GM12865 (cell line): ENCODE measurements at regions not wholly inside any gene's neighbourhood (a gene's known extent, or its start where the extent isn't known, plus 50 kb on each side); places are given as distances from the start of the nearest gene placed in this dataset.
A peak's percentile ranks its signal among the peaks of the same experiment; 100 is the strongest.

ENCODE experiments used
- DNase-seq: peaks from one replicate; pipeline ENCODE4 v3.0.0; 2010; ENCODE audit warnings: low read depth
- H3K4me3 ChIP-seq: 2 replicates; pipeline ENCODE4 v1.5.1; 2011; ENCODE audit warnings: mild to moderate bottlenecking, low read depth, low read length, control low read depth
- CTCF ChIP-seq: IDR thresholded peaks from 2 replicates; pipeline ENCODE4 v1.5.1; 2011; ENCODE audit warnings: low read length, control low read depth, low read depth, inconsistent platforms; ENCODE audit not compliant: insufficient read depth; ENCODE audit errors: missing control alignments

GRCh38 chr6:71486461-71486860 is 197.8 kb downstream of the OGFRL1 start:
- H3K4me3 ChIP-seq, result no peak overlapping the region
- DNase-seq, result no peak
- no peak for TF ChIP-seq CTCF

- no peak for DNase-seq
- H3K4me3 ChIP-seq, result no peak overlapping the region
- no peak for TF ChIP-seq CTCF
These were observed 199.6 kb downstream of the OGFRL1 start for GRCh38 chr6:71488186-71488585.

GRCh38 chr6:71489736-71490135 is 201.1 kb downstream of the OGFRL1 start:
- no peak overlapping the region for H3K4me3 ChIP-seq
- TF ChIP-seq CTCF, result no peak
- no peak for DNase-seq

GRCh38 chr6:71490876-71491275 is 202.3 kb downstream of the OGFRL1 start:
- no peak for DNase-seq
- no peak for TF ChIP-seq CTCF

GRCh38 chr6:71491844-71492243 is 203.2 kb downstream of the OGFRL1 start:
- no peak for TF ChIP-seq CTCF
- H3K4me3 ChIP-seq, result no peak overlapping the region
- no peak for DNase-seq

More at GRCh38 chr6:71490876-71491275, 202.3 kb downstream of the OGFRL1 start:
- no peak overlapping the region for H3K4me3 ChIP-seq

GRCh38 chr6:71492668-71493067 is 204.1 kb downstream of the OGFRL1 start:
- no peak overlapping the region for H3K4me3 ChIP-seq
- no peak for TF ChIP-seq CTCF
- no peak for DNase-seq

GRCh38 chr6:71496018-71496721 is 207.6 kb downstream of the OGFRL1 start:
- DNase-seq, result peak; percentile 77
- no peak for TF ChIP-seq CTCF
- no peak overlapping the region; the same call in 1 of the 2 replicates for H3K4me3 ChIP-seq
